OCI-LY1 (cell line): ENCODE measurements at regions not wholly inside any gene's neighbourhood (a gene's known extent, or its start where the extent isn't known, plus 50 kb on each side); places are given as distances from the start of the nearest gene placed in this dataset.

Experiments used
- H2AFZ ChIP-seq: fragments of 200-600 bp; sonication (generic), shearing (Covaris generic); 2 replicates; pipeline ENCODE4 v1.6.0; 2014; ENCODE audit warnings: antibody characterized with exemption, mild to moderate bottlenecking, low read length
- H3F3A ChIP-seq: fragments of 200-600 bp; sonication (generic), shearing (Covaris generic); 2 replicates; pipeline ENCODE4 v1.6.0; 2014; ENCODE audit warnings: mild to moderate bottlenecking, antibody characterized with exemption, low read length, moderate library complexity; ENCODE audit not compliant: insufficient read depth
- H3K27ac ChIP-seq: fragments of 200-600 bp; sonication (generic); 2 replicates; pipeline ENCODE4 v1.5.1; 2014; ENCODE audit warnings: low read length, mixed run types, mild to moderate bottlenecking, low read depth; ENCODE audit not compliant: poor library complexity, severe bottlenecking
- H3K27me3 ChIP-seq: fragments of 200-600 bp; sonication (generic); 2 replicates; pipeline ENCODE4 v1.6.0; 2014; ENCODE audit warnings: antibody characterized with exemption, mild to moderate bottlenecking, low read length, moderate library complexity; ENCODE audit not compliant: insufficient read depth
- H3K36me3 ChIP-seq: fragments of 200-600 bp; sonication (generic); 2 replicates; pipeline ENCODE4 v1.6.1; 2014; ENCODE audit warnings: mild to moderate bottlenecking, antibody characterized with exemption, low read length, moderate library complexity, mixed read lengths; ENCODE audit not compliant: insufficient read depth
- H3K4me1 ChIP-seq: fragments of 200-600 bp; sonication (generic); 2 replicates; pipeline ENCODE4 v1.5.1; 2014; ENCODE audit warnings: mild to moderate bottlenecking, low read length, moderate library complexity; ENCODE audit not compliant: insufficient read depth, severe bottlenecking
- H3K4me2 ChIP-seq: fragments of 200-600 bp; sonication (generic), shearing (Covaris generic); 2 replicates; pipeline ENCODE4 v1.6.1; 2014; ENCODE audit warnings: low read length
- H3K4me3 ChIP-seq: fragments of 200-600 bp; sonication (generic); 2 replicates; pipeline ENCODE4 v1.5.1; 2014; ENCODE audit warnings: low read length, low read depth, mild to moderate bottlenecking, mixed read lengths; ENCODE audit not compliant: poor library complexity, severe bottlenecking
- H3K79me2 ChIP-seq: fragments of 200-600 bp; shearing (Covaris generic); 2 replicates; pipeline ENCODE4 v1.6.1; 2016; ENCODE audit warnings: mixed run types, low read length, mixed read lengths; ENCODE audit not compliant: insufficient read depth
- H3K9ac ChIP-seq: fragments of 200-600 bp; sonication (generic), shearing (Covaris generic); 2 replicates; pipeline ENCODE4 v1.6.1; 2014; ENCODE audit warnings: mild to moderate bottlenecking, low read length, mixed read lengths
- H3K9me2 ChIP-seq: fragments of 200-600 bp; sonication (generic), shearing (Covaris generic); 2 replicates; pipeline ENCODE4 v1.6.1; 2014; ENCODE audit warnings: low read depth, mild to moderate bottlenecking, low read length, mixed read lengths
- H3K9me3 ChIP-seq: fragments of 200-600 bp; shearing (Covaris generic); 2 replicates; pipeline ENCODE4 v1.6.1; 2014; ENCODE audit warnings: low read length, mixed read lengths
- H4K20me1 ChIP-seq: fragments of 200-600 bp; sonication (generic), shearing (Covaris generic); 2 replicates; pipeline ENCODE4 v1.6.0; 2016; ENCODE audit warnings: mild to moderate bottlenecking, low read length; ENCODE audit not compliant: insufficient read depth
- CTCF ChIP-seq: fragments of 200-600 bp; sonication (generic), shearing (Covaris generic); IDR thresholded peaks from 2 replicates; pipeline ENCODE4 v1.5.1; 2017; ENCODE audit warnings: mild to moderate bottlenecking, antibody characterized with exemption, low read length, moderate library complexity, mixed read lengths
- EZH2 ChIP-seq: fragments of 200-600 bp; sonication (generic), shearing (Covaris generic); IDR thresholded peaks from 2 replicates; pipeline ENCODE4 v1.8.0; 2017; ENCODE audit warnings: borderline replicate concordance, mixed run types, mild to moderate bottlenecking, antibody characterized with exemption, low read length, moderate library complexity, mixed read lengths

- Histone ChIP-seq H3K27ac (no peak overlapping the region), H3K27me3 (no peaks in the 10 kb centered on the region), H2AFZ (no peak overlapping the region), H3K4me1 (no peaks in the 10 kb centered on the region), H3K9me2 (no peaks in the 10 kb centered on the region), H3F3A (no peaks in the 10 kb centered on the region), H3K9me3 (no peaks in the 10 kb centered on the region), H3K4me3 (no peak overlapping the region), H3K4me2 (no peak overlapping the region), H3K79me2 (no peaks in the 10 kb centered on the region), H3K36me3 (no peaks in the 10 kb centered on the region), H3K9ac (no peak overlapping the region), H4K20me1 (no peaks in the 10 kb centered on the region)
- TF ChIP-seq CTCF (no peak), EZH2 (no peak)
Measured at GRCh38 chr10:3844491-3845025, 59.5 kb upstream of the KLF6 start.

- Histone ChIP-seq H3K4me2 (no peak overlapping the region), H3K36me3 (no peaks in the 10 kb centered on the region), H3K4me1 (no peaks in the 10 kb centered on the region), H3K27me3 (peaks cover 4% of the 10 kb centered on the region; the same call in 1 of the 2 replicates), H3K9ac (no peak overlapping the region), H4K20me1 (no peaks in the 10 kb centered on the region), H3F3A (no peaks in the 10 kb centered on the region), H3K79me2 (no peaks in the 10 kb centered on the region), H2AFZ (no peak overlapping the region), H3K9me3 (no peaks in the 10 kb centered on the region), H3K9me2 (no peaks in the 10 kb centered on the region), H3K4me3 (no peak overlapping the region), H3K27ac (no peak overlapping the region)
- TF ChIP-seq CTCF (no peak), EZH2 (no peak)
Measured at GRCh38 chr10:3838460-3839437, 53.7 kb upstream of the KLF6 start.

- no peak overlapping the region for H3K9ac ChIP-seq
- no peak overlapping the region for H2AFZ ChIP-seq
- H4K20me1 ChIP-seq = no peaks in the 10 kb centered on the region
- no peak overlapping the region for H3K4me3 ChIP-seq
- H3K27me3 ChIP-seq = peaks cover 4% of the 10 kb centered on the region; the same call in 1 of the 2 replicates
- H3K9me3 ChIP-seq = no peaks in the 10 kb centered on the region
- no peaks in the 10 kb centered on the region for H3K9me2 ChIP-seq
- H3K36me3 ChIP-seq = no peaks in the 10 kb centered on the region
- no peaks in the 10 kb centered on the region for H3K4me1 ChIP-seq
- no peak overlapping the region for H3K4me2 ChIP-seq
- no peaks in the 10 kb centered on the region for H3F3A ChIP-seq
- H3K79me2 ChIP-seq = no peaks in the 10 kb centered on the region
- no peak overlapping the region for H3K27ac ChIP-seq
- TF ChIP-seq CTCF (no peak), EZH2 (no peak)
Measured at GRCh38 chr10:3837647-3838459, 52.8 kb upstream of the KLF6 start.
